Left renal cortex interstitium (tissue), 4 donors: ENCODE measurements at regions not wholly inside any gene's neighbourhood (a gene's known extent, or its start where the extent isn't known, plus 50 kb on each side); places are given as distances from the start of the nearest gene placed in this dataset.

Experiments used
- DNase-seq, 4 donors: peaks; one replicate each; pipeline ENCODE4 v3.0.0-alpha.2; 2013; ENCODE audit warnings: low read depth in 4 of 4, low spot score in 2 of 4, missing footprints in 1 of 4

GRCh38 chr2:195606179-195606578 lies 50.8 kb upstream of the SLC39A10 start:
- DNase-seq = no peak

DNA sequence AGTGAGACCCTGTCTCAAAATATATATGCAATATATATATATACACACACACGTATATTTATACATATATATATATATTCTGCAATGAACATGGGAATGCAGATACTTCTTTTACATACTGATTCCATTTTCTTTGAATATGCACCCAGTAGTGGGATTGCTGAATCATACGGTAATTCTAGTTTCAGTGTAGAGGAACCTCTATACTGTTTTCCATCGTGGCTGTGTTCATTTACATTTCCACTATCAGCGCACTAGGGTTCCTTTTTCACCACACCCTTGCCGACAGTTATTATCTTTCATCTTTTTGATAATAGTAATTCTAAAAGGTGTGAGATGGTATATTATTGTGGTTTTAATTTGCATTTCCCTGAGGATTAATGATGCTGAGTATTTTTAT lies 52.3 kb upstream of the SLC39A10 start:
- DNase-seq = no peak

DNA sequence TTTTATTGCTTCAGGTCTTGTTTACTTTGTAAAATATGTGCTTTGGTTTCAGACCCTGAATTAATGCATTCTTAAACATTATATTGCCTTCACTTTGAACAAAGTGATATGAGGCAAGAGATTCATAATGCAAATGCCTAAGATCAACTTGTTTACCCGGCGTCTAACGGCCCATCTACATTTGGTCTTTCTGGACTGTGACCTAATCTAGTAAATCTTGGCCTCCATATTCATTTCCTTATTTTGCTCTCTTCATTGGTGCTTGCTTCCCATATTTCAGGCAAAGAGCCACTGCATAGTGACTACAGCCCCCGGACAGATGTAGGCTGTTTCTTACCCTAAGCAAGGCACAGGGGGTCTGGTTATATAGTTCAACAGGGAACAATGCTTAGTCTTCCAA lies 53.0 kb upstream of the SLC39A10 start:
- DNase-seq = no peak

GRCh38 chr2:195603408-195603807 lies 53.6 kb upstream of the SLC39A10 start:
- DNase-seq = no peak

DNA sequence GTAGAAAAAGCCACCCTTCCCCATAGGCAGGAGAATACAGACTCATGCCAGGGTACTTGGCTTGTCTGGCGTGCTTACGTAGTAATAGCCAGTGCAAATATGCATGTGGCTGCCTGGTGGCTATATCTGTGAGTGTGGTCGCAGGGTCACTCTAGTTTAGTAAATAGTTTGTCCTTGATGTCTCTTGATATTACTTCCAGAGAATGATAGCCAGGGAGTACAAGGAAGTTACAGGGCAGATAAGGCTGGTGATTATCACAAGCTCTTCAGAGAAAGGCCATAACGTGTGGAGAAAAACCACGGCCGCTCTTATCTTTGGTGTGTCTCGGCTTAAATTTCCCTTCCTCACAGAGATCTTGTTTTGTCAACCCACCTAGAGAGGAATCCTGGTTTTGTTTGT lies 54.3 kb upstream of the SLC39A10 start:
- DNase-seq = no peak

- DNase-seq = no peak
Measured at GRCh38 chr2:195601361-195601760, 55.7 kb upstream of the SLC39A10 start.

DNA sequence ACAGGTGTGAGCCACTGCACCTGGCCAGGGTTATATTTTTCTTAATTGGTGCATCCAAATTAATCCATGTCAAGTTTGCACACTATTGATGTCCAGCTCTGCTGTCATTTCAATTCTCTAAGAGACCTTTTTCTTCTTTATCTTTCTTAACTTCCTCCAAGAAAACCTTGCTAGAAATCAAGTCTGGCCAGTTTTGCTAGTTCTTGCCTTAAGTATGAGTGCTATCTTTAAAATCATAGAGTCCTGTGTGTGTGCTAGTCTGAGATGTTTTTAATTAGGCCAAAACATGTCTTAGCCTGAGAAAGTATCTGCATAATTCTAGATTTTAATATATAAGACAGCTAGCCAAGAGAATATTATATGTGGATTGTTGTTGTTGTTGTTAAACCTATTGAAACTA lies 56.2 kb upstream of the SLC39A10 start:
- DNase-seq = no peak

DNA sequence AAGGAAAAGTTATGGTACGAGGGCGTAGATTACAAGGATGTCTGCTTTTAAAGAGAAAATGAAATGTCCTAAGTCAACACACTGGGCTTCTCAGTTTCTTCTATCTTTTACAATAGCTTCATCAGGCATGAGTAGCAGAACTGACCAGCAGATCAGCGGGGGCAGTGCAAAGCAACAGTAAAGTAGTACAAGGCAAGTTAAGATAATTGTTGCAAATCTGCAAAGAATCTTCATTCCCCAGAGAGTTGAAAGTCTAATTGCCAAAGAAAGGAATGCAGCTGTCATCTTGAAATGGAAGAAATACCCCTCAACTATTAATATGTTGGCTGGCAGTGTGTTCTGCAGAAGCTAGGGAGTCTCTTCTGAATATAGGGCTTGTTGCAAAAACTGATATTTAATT lies 60.2 kb upstream of the SLC39A10 start:
- no peak for DNase-seq

- DNase-seq = no peak
Measured at GRCh38 chr2:195595825-195596224, 61.2 kb upstream of the SLC39A10 start.

- DNase-seq = no peak
Measured at GRCh38 chr2:195594919-195595694, 61.9 kb upstream of the SLC39A10 start.

DNA sequence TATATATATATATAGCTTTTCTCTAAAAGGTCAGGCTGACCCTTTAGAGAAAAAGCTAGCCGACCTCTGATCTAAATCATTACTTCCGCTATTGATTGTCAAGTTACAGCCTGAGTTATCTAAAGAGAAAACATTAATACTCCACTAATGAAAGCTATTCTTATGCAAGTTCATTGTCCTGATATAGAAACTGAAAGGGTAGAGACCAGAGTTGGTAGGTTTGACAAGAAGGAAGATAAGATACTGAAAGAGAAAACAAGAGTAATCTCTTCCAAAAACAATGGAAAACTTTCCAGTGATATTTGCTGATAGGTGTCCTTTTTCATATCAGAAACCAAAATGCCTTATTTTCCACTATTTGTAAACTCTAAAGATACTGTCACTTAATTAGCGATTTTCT lies 62.8 kb upstream of the SLC39A10 start:
- no peak for DNase-seq

GRCh38 chr2:195592105-195592504 lies 64.9 kb upstream of the SLC39A10 start:
- no peak for DNase-seq

- no peak for DNase-seq
Measured at GRCh38 chr2:195590861-195591205, 66.2 kb upstream of the SLC39A10 start.

GRCh38 chr2:195590199-195590860 lies 66.7 kb upstream of the SLC39A10 start:
- DNase-seq = no peak

DNA sequence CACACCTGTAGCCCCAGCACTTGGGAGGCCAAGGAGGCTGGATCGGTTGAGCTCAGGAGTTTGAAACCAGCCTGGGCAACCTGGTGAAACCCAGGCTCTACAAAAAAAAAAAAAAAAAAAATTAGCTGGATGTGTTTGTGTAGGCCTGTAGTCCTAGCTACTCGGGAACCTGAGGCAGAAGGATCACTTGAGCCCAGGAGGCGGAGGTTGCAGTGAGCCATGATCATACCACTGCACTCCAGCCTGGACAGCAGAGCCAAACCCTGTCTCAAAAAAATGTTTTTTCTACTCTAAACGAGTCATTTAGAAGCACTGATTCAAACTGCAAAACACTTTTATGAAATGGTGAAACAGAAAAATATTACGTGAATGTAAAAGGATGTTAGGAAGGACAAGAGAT lies 69.1 kb upstream of the SLC39A10 start:
- no peak for DNase-seq

GRCh38 chr2:195586062-195586714 lies 70.8 kb upstream of the SLC39A10 start:
- DNase-seq = no peak

- no peak for DNase-seq
Measured at GRCh38 chr2:195582188-195582587, 74.8 kb upstream of the SLC39A10 start.

DNA sequence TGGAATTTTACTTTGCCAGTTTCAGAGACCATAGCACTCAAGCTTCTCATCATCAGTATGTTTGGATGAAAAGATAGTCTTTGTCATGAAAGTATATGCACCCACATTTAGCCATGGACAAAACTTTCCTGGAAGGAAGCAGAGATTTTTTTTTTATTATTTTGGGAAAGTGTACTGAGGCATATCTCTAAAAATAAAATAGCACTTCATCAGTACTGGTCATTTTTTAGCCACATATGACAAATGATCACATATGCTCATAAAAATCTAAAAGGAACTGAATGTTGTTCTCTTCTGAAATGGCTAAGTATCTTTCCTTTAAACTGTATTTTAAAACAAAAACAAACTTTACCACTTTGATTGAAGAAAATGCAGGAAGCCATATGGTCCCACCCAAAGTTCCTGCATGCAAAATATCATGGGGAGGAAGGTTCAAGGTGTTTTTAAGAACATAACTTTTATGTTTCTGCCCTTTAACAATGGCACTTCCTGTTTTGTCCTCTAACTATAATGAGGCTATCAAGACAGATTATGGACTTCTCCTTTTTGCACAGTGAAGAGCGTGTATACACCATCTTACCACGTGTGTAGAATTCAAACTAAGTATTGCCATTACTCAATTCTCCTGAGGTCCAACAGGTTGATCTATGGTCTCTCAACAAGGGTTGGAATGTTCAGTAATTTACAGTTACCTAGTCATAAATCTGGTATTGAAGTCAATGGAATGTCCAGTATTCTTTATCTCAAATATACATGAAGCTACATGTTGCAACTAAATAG lies 77.1 kb upstream of the SLC39A10 start:
- DNase-seq = no peak

- DNase-seq = peak in 1 of 4 donors; percentile 19
Measured at GRCh38 chr2:195575879-195576401, 81.1 kb upstream of the SLC39A10 start.

GRCh38 chr2:195575016-195575415 lies 82.0 kb upstream of the SLC39A10 start:
- DNase-seq = no peak

DNA sequence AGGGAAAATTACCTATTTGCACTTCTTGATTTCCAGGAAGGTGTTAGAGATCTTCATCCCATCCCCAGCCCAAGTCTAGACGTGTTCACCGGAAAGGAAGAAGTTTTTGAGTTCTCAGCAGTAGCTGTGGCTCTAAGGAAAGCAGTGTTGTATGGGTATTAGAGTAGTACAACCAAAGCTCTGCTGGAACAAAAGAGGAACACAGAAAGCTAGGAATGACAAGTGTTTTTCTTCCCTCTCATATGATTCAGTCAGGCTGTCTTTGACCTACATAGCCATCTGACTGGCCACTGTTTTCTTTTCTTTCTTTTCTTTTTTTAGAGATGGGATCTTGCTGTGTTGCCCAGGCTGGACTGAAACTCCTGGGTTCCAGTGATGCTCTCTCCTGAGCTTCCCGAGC lies 82.7 kb upstream of the SLC39A10 start:
- no peak for DNase-seq
